NCI-H524 treated with DMSO at 0.1 percent for 48 hours (cell line): ENCODE measurements at regions not wholly inside any gene's neighbourhood (a gene's known extent, or its start where the extent isn't known, plus 50 kb on each side); places are given as distances from the start of the nearest gene placed in this dataset.

Source experiments
- DNase-seq: peaks from one replicate; lab custom pipeline; 2025; lab: John Stamatoyannopoulos, UW

- no peak for DNase-seq
Observed at GRCh38 chr1:229111703-229112319, 159.1 kb upstream of the RAB4A start.

GRCh38 chr1:229112832-229113548 is 157.9 kb upstream of the RAB4A start:
- DNase-seq, result no peak

- no peak for DNase-seq
Observed at GRCh38 chr1:229114315-229114714, 156.6 kb upstream of the RAB4A start.

GRCh38 chr1:229114850-229115365 is 156.0 kb upstream of the RAB4A start:
- peak; percentile 81 for DNase-seq

GRCh38 chr1:229116114-229116513 is 154.8 kb upstream of the RAB4A start:
- DNase-seq, result no peak

- DNase-seq, result no peak
Observed at GRCh38 chr1:229117664-229118300, 153.1 kb upstream of the RAB4A start.

- DNase-seq, result no peak
Observed at GRCh38 chr1:229118477-229119061, 152.3 kb upstream of the RAB4A start.

- DNase-seq, result no peak
Observed at GRCh38 chr1:229119161-229119560, 151.8 kb upstream of the RAB4A start.

- no peak for DNase-seq
Observed at GRCh38 chr1:229119876-229120275, 151.0 kb upstream of the RAB4A start.

GRCh38 chr1:229121845-229122436 is 149.0 kb upstream of the RAB4A start:
- no peak for DNase-seq

GRCh38 chr1:229122606-229123005 is 148.3 kb upstream of the RAB4A start:
- DNase-seq, result no peak

GRCh38 chr1:229124116-229124515 is 146.8 kb upstream of the RAB4A start:
- no peak for DNase-seq

GRCh38 chr1:229124520-229125124 is 146.3 kb upstream of the RAB4A start:
- no peak for DNase-seq

GRCh38 chr1:229127301-229127700 is 143.6 kb upstream of the RAB4A start:
- DNase-seq, result no peak

GRCh38 chr1:229128066-229128608 is 142.8 kb upstream of the RAB4A start:
- no peak for DNase-seq

GRCh38 chr1:229129301-229130027 is 141.4 kb upstream of the RAB4A start:
- no peak for DNase-seq

- DNase-seq, result no peak
Observed at GRCh38 chr1:229130028-229130668, 140.8 kb upstream of the RAB4A start.

GRCh38 chr1:229131243-229132105 is 139.4 kb upstream of the RAB4A start:
- DNase-seq, result no peak

GRCh38 chr1:229132106-229132443 is 138.8 kb upstream of the RAB4A start:
- DNase-seq, result no peak

GRCh38 chr1:229132706-229133105 is 138.2 kb upstream of the RAB4A start:
- no peak for DNase-seq
